ENCODE measurements at regions not wholly inside any gene's neighbourhood (a gene's known extent, or its start where the extent isn't known, plus 50 kb on each side); places are given as distances from the start of the nearest gene placed in this dataset.

DNA sequence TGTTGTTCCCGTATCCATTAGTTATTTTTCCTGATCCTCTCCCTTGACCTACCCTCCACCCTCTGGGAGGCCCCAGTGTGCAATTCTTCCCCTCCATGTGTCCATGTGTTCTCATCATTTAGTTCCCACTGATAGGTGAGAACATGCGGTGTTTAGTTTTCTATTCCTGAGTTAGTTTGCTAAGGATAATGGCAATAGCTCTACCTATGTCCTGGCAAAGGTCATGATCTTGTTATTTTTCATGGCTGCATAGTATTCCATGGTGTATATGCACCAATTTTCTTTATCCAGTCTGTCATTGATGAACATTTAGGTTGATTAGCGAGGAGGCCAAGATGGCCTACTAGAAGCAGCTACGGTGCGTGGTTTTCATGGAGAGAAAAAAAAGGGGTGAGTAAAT lies 714.1 kb downstream of the STIM2 start:
- Histone ChIP-seq H3K36me3 (ENCODE audit: control insufficient read depth, insufficient read depth, low read length) (no peaks in the 10 kb centered on the region), H3K27ac (ENCODE audit: insufficient read depth, low read length) (no peak overlapping the region), H3K9ac (ENCODE audit: insufficient read depth, low read length) (no peak overlapping the region), H3K9me3 (ENCODE audit: control insufficient read depth, insufficient read depth, low read depth, low read length) (no peaks in the 10 kb centered on the region), H3K79me2 (ENCODE audit: control insufficient read depth, insufficient read depth, low read length) (no peaks in the 10 kb centered on the region), H2AFZ (ENCODE audit: low read length) (no peak overlapping the region), H3K4me2 (ENCODE audit: extremely low read depth, insufficient read depth, low read length) (no peak overlapping the region), H4K20me1 (ENCODE audit: control insufficient read depth, extremely low read depth, insufficient read depth, low read length) (no peaks in the 10 kb centered on the region), H3K4me3 (replicated peaks in 1 of 4; ENCODE audit: control extremely low read depth in 1 of 4, insufficient read depth in 1 of 4, low read depth in 3 of 4, low read length in 4 of 4) (no peak overlapping the region), H3K4me1 (ENCODE audit: control insufficient read depth, extremely low read depth, insufficient read depth, low read length) (no peaks in the 10 kb centered on the region), H3K27me3 (ENCODE audit: control insufficient read depth, insufficient read depth, low read length) (no peaks in the 10 kb centered on the region)
- DNase-seq (ENCODE audit: low read depth in 2 of 2): no peak
- TF ChIP-seq, protein P1, sequence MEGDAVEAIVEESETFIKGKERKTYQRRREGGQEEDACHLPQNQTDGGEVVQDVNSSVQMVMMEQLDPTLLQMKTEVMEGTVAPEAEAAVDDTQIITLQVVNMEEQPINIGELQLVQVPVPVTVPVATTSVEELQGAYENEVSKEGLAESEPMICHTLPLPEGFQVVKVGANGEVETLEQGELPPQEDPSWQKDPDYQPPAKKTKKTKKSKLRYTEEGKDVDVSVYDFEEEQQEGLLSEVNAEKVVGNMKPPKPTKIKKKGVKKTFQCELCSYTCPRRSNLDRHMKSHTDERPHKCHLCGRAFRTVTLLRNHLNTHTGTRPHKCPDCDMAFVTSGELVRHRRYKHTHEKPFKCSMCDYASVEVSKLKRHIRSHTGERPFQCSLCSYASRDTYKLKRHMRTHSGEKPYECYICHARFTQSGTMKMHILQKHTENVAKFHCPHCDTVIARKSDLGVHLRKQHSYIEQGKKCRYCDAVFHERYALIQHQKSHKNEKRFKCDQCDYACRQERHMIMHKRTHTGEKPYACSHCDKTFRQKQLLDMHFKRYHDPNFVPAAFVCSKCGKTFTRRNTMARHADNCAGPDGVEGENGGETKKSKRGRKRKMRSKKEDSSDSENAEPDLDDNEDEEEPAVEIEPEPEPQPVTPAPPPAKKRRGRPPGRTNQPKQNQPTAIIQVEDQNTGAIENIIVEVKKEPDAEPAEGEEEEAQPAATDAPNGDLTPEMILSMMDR (conservative IDR thresholded peaks at IDR 0.05 in 1 of 2, IDR thresholded peaks at IDR 0.05 in 1 of 2; ENCODE audit: low read depth in 1 of 2, low read length in 2 of 2): no peak
- TF ChIP-seq EZH2 (IDR thresholded peaks at IDR 0.05; ENCODE audit: low read length, missing control alignments): no peak

DNA sequence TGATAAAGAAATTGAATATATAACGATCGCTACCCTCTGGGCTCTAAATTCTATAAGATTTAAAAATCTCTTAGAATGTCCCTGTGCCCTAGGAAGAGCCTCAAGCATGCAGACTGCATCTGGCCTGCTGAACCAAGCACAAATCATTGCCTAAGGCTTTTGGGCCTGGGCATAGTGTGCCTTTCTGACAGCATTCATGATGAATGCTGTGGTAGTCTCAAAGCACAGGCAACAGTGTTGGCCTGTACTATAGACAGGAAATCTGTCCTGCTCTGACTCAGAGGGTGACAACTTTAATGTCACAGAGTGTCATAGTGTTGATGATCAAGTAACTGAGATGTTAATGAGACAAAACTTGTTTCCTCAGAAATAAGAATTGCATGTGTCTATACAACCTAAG lies 717.3 kb downstream of the STIM2 start:
- no peaks in the 10 kb centered on the region for H3K79me2 ChIP-seq (ENCODE audit: control insufficient read depth, insufficient read depth, low read length)
- H2AFZ ChIP-seq (ENCODE audit: low read length): no peak overlapping the region
- H3K9ac ChIP-seq (ENCODE audit: insufficient read depth, low read length): no peak overlapping the region
- H3K4me3 ChIP-seq (replicated peaks in 1 of 4; ENCODE audit: control extremely low read depth in 1 of 4, insufficient read depth in 1 of 4, low read depth in 3 of 4, low read length in 4 of 4): no peak overlapping the region
- H3K4me2 ChIP-seq (ENCODE audit: extremely low read depth, insufficient read depth, low read length): no peak overlapping the region
- H3K9me3 ChIP-seq (ENCODE audit: control insufficient read depth, insufficient read depth, low read depth, low read length): no peaks in the 10 kb centered on the region
- no peaks in the 10 kb centered on the region for H3K36me3 ChIP-seq (ENCODE audit: control insufficient read depth, insufficient read depth, low read length)
- TF ChIP-seq EZH2 (IDR thresholded peaks at IDR 0.05; ENCODE audit: low read length, missing control alignments): no peak
- TF ChIP-seq, protein P1 (conservative IDR thresholded peaks at IDR 0.05 in 1 of 2, IDR thresholded peaks at IDR 0.05 in 1 of 2; ENCODE audit: low read depth in 1 of 2, low read length in 2 of 2): no peak
- no peaks in the 10 kb centered on the region for H3K27me3 ChIP-seq (ENCODE audit: control insufficient read depth, insufficient read depth, low read length)
- H4K20me1 ChIP-seq (ENCODE audit: control insufficient read depth, extremely low read depth, insufficient read depth, low read length): no peaks in the 10 kb centered on the region
- no peak overlapping the region for H3K27ac ChIP-seq (ENCODE audit: insufficient read depth, low read length)
- no peaks in the 10 kb centered on the region for H3K4me1 ChIP-seq (ENCODE audit: control insufficient read depth, extremely low read depth, insufficient read depth, low read length)
- DNase-seq (ENCODE audit: low read depth in 2 of 2): no peak

DNA sequence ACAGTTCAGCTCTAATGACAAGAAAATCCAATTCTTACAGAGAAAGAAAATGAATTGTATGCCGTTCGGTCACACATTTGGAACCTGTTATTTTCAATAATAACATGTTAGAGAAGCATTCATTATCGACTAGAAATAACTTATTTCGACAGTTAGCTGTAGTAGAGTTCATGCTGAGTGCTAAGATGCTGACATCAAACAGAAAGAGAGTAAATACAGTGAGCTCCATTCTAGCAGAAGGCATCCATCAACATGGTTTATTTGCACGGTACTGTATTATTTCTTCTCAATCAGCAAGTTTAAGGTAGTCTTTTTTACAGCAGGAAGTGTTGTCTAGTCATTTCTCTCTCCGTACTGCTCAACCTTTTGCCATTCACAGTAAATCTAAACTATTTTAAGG lies 732.1 kb downstream of the STIM2 start:
- H4K20me1 ChIP-seq (ENCODE audit: control insufficient read depth, extremely low read depth, insufficient read depth, low read length): no peaks in the 10 kb centered on the region
- no peak for DNase-seq (ENCODE audit: low read depth in 2 of 2)
- no peak overlapping the region for H2AFZ ChIP-seq (ENCODE audit: low read length)
- no peaks in the 10 kb centered on the region for H3K79me2 ChIP-seq (ENCODE audit: control insufficient read depth, insufficient read depth, low read length)
- H3K27ac ChIP-seq (ENCODE audit: insufficient read depth, low read length): no peak overlapping the region
- no peaks in the 10 kb centered on the region for H3K9me3 ChIP-seq (ENCODE audit: control insufficient read depth, insufficient read depth, low read depth, low read length)
- no peaks in the 10 kb centered on the region for H3K36me3 ChIP-seq (ENCODE audit: control insufficient read depth, insufficient read depth, low read length)
- H3K4me2 ChIP-seq (ENCODE audit: extremely low read depth, insufficient read depth, low read length): no peak overlapping the region
- no peaks in the 10 kb centered on the region for H3K4me1 ChIP-seq (ENCODE audit: control insufficient read depth, extremely low read depth, insufficient read depth, low read length)
- H3K9ac ChIP-seq (ENCODE audit: insufficient read depth, low read length): no peak overlapping the region
- no peak for TF ChIP-seq EZH2 (IDR thresholded peaks at IDR 0.05; ENCODE audit: low read length, missing control alignments)
- TF ChIP-seq, protein P1 (conservative IDR thresholded peaks at IDR 0.05 in 1 of 2, IDR thresholded peaks at IDR 0.05 in 1 of 2; ENCODE audit: low read depth in 1 of 2, low read length in 2 of 2): no peak
- no peaks in the 10 kb centered on the region for H3K27me3 ChIP-seq (ENCODE audit: control insufficient read depth, insufficient read depth, low read length)
- no peak overlapping the region for H3K4me3 ChIP-seq (replicated peaks in 1 of 4; ENCODE audit: control extremely low read depth in 1 of 4, insufficient read depth in 1 of 4, low read depth in 3 of 4, low read length in 4 of 4)

Data from fibroblast of lung (primary cell).